GM21360 (cell line): ENCODE measurements at regions not wholly inside any gene's neighbourhood (a gene's known extent, or its start where the extent isn't known, plus 50 kb on each side); places are given as distances from the start of the nearest gene placed in this dataset.

Source experiments
- ATAC-seq: cut with Tn5 transposase; IDR thresholded peaks from one replicate; pipeline ENCODE4 v1.9.1; 2021; ENCODE audit warnings: mild to moderate bottlenecking, moderate library complexity; ENCODE audit not compliant: unreplicated experiment

DNA sequence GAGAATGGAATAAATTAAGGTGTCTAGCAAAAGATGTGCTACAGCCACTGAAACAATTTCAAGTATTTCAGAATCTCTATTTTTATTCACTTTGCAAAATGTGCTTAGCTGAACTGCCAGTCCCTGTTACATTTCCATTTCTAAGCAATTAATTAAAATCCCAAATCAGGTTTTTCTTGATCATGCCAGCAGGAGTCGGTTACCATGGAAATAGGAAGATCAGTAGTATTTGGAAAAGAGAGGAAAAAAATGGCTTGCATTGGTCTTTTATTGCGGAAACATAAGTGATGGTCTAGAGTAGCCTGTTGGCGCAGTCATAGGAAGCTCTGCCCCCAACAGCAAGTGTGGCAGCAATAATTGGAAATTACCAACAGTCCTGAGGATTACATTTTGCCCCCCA, 867.1 kb downstream of the GATA3 start:
- no peak for ATAC-seq

GRCh38 chr10:8923096-8923495, 868.6 kb downstream of the GATA3 start:
- ATAC-seq, result no peak

- ATAC-seq, result no peak
Observed at GRCh38 chr10:8927705-8928104, 873.2 kb downstream of the GATA3 start.

DNA sequence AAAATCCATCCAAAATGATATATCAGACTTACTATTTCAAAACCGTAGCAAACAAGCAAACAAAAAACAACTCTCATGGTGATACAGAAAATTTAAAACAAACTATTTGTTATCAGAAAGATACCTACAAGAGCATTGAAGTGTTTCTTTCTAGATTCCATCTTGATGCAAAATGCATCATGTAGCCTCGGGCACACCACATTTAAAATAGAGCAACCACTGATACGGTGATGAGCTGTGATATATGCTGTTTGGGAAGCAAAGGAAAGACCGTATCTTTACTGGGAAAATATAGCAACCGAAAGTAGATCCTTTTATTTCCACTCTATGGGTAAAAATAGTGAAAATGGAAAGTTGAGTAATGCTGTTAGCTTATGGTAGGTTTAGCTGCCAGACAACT, 892.0 kb downstream of the GATA3 start:
- no peak for ATAC-seq

DNA sequence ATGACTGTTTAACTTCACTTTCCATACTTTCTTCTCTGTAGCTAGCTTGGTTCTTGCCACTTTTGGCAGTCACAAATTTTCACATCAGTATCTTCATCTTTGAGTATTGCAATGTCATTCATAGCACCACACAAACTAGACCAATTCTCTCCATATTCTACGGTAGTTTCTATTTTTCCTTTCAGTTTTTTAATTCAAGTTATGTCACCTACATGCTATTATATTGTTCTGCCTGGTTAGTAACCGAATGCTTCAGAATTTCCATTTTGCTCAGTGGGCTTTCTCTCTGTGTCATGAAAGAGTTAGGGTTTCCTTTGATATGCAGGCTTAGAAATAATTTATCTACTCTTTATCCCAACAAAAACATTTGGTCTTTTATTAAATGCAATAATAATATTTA, 896.5 kb downstream of the GATA3 start:
- no peak for ATAC-seq

- ATAC-seq, result no peak
Observed at GRCh38 chr10:8951440-8952089, 897.1 kb downstream of the GATA3 start.

DNA sequence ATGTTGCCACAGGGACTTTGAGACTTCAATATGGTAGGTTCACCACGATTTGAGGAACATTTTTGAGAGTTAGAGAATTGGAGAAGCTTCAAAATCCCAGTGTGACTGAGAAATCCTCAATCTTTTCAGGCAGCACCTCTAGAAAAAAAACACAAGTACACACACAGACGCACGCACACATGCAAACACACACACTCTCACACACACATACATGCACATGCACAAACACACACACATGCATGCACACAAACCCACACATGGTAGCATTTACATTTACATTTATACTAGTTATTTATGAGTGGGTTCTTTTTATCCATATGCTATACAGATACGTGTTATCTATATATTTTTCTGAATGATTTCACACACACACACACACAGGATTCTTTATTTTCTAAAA, 901.9 kb downstream of the GATA3 start:
- no peak for ATAC-seq

DNA sequence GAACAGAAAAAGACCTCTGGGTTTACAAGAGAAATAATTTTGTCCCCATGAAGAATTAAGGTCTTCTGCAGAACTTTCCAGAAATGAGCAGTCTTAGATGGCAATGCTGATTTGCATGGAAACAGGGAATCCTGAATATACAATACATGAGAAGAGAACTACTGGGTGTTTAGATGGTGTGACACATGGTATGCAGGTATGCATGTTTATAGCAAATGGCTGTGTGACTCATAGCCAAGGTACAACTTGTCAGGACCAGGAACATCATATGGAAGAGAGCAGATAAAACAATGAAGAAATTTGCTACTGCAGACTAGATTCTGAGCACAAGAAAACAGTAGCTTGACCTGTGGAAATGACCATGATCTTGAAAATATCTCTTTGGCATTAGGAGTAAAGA, 907.8 kb downstream of the GATA3 start:
- ATAC-seq, result no peak

- ATAC-seq, result no peak
Observed at GRCh38 chr10:8967061-8967460, 912.6 kb downstream of the GATA3 start.

- ATAC-seq, result no peak
Observed at GRCh38 chr10:8969853-8970252, 915.4 kb downstream of the GATA3 start.

DNA sequence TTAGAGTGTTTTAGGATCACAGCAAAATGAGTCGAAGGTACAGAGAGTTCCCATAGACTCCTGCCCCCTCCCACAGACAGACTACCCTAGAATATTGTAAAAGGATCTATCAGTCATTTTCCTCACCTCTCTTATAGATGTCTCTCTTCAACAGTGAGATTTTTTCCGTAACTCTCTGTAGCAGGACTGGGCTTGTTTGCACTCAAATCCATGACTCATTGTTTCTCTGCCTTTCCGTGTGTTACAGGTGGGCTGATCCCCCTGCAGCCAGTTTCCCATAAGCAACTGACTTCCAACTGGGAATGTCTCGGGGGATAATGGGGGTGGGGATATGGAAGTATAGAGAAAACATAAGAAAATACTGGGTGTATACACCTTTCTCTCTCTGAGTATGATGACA, 921.0 kb downstream of the GATA3 start:
- no peak for ATAC-seq

DNA sequence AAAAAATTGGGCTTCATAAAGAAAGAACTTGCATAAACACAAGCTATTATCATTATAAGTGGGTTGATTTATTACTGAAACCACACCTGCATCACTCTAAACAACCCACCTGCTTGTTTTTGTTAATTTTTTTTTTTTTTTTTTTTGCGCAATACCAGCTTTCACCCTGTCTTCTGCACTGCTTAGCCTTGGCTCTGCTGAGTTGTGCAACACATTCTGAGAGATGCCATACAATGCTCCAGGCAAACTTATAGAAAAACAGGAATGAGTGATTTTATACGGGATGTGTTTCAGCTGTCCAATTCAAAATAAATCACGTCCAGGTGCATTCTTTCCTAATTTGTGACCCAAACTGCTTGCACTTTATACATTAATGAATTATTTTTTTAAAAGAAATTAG, 923.6 kb downstream of the GATA3 start:
- ATAC-seq, result no peak

DNA sequence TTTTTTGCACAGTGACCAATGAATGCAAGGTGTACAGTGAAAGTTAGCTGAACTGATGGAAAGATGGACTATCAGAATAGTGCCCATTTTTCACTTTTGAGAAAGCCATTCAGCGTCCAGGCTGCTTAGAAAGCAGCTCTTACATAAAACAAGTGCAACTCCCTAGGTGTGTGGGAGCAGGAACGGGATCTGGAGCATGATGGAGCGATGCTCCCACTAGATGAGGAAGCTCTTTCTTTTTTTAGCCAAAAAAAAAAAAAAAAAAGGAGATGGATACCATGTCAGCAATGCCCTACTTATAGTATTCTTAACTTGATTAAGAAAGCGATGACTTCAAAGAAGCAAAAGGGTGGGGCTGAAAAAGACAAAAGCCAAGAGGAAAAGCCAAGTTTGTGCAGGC, 925.5 kb downstream of the GATA3 start:
- no peak for ATAC-seq

GRCh38 chr10:8981277-8981676, 926.8 kb downstream of the GATA3 start:
- ATAC-seq, result no peak

DNA sequence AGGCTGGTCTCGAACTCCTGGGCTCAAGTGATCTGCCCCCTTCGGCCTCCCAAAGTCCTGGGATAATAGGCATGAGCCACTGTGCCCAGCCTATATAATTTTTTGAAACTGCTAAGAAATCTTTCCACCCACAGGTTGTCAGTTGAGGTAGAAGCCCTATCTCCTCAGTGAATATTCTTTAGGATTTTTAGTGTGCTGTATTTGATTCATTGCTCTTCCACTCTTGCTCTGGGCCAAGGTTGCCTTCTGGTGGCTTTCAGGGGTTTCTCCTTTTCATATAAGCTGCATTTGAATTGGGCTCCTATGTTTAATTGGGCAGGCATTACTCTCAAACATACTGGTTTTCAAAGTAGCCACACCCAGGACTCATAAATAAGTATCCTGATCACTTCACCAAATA, 931.2 kb downstream of the GATA3 start:
- ATAC-seq, result no peak

- no peak for ATAC-seq
Observed at GRCh38 chr10:8986975-8987374, 932.5 kb downstream of the GATA3 start.

- no peak for ATAC-seq
Observed at GRCh38 chr10:8987712-8988111, 933.2 kb downstream of the GATA3 start.

GRCh38 chr10:8990280-8990987, 935.9 kb downstream of the GATA3 start:
- ATAC-seq, result no peak

DNA sequence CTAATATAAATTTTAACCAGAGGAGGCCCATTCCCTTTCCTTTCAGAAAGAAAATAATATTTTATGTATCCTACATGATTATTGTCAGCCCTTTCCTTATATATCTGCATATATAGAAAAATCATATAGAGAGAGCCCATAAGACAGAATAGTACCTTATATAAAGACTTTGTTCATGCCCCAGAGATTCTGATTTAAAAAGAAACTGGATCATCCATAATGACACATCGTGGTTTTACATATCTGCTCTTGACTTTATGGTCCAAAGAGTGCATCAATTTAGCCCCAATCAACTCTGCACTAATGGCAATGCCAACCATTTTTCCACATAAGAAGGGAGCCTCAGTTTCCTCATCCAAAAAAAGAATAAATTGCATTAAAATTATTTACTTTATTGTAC, 937.5 kb downstream of the GATA3 start:
- no peak for ATAC-seq

DNA sequence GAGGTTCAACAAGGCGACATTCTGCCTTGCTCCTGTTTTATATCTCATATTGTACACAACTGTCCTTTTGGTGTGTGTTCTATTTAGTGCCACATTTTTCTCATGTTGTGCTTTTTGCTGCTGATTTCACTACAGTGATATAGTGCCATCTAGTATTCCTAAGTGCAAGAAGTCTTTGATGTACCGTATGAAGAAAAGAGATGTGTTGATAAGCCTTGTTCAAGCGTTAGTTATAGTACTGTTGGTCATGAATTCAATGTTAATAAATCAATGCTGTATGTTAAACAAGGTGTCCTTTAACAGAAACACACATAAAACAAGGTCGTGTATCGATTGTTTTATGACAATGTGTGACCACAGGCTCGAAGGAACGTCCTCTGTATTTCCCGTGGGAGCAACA, 939.4 kb downstream of the GATA3 start:
- ATAC-seq, result no peak

DNA sequence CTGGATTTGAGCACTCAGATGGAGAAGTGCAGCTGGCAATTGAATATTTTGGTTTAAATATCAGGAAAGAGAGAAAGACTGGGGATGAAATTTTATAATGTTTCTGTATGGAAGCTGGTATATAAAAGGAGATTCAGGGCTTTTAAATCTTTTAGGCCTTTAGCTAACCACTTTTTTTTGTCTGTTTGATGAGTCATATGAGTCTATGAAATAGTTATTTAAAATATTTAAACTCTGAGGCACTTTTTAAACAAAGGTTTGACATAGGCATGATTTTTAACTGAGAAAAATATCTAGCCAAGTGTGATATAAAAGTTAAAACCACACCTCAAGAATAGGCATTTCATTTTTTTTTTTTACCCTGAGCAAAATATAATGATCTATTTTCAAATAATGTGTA, 944.3 kb downstream of the GATA3 start:
- no peak for ATAC-seq

GRCh38 chr10:9003122-9003521, 948.6 kb downstream of the GATA3 start:
- ATAC-seq, result no peak

DNA sequence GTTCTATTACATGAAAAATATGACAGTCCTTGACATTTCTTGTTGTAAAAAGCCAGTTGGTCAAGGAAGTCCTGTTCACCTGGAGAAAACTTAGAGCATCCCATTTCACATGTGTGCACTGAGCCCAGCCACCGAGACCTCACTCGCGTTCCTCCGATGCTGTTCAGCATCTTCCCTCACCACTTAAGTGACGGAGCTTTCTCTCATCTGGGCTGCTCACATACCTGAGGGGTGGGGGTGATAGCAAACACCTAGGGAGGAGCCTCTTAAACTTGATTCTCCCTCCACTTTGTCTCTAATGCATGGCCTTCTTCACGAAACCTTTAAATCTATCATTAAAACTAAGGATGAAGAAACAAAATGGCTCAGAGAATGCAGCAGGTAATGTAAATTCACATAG, 950.2 kb downstream of the GATA3 start:
- ATAC-seq, result no peak
